ENCODE measurements at regions not wholly inside any gene's neighbourhood (a gene's known extent, or its start where the extent isn't known, plus 50 kb on each side); places are given as distances from the start of the nearest gene placed in this dataset.

GRCh38 chr13:58429917-58430316 lies 798.4 kb downstream of the PCDH17 start:
- TF ChIP-seq CTCF (IDR thresholded peaks at IDR 0.05; ENCODE audit: poor library complexity) (no peak), EZH2 (IDR thresholded peaks at IDR 0.05; ENCODE audit: borderline replicate concordance) (no peak), EZH2phosphoT487 (IDR thresholded peaks at IDR 0.05; ENCODE audit: low read depth, severe bottlenecking, unreplicated experiment) (no peak)

Data from hepatocyte (in vitro differentiated cells).